HepG2 (cell line): ENCODE measurements at regions not wholly inside any gene's neighbourhood (a gene's known extent, or its start where the extent isn't known, plus 50 kb on each side); places are given as distances from the start of the nearest gene placed in this dataset.

Source experiments
- PBX3 ChIP-seq: sonication (generic); formaldehyde crosslinking; IDR thresholded peaks from 2 replicates; pipeline ENCODE4 v1.8.1; 2023; ENCODE audit warnings: missing genetic modification reagents, inconsistent platforms, borderline replicate concordance
- THAP11 ChIP-seq: IDR thresholded peaks from 2 replicates; pipeline ENCODE4 v1.6.1; 2016; ENCODE audit warnings: missing biosample characterization, missing genetic modification reagents
- XRCC5 ChIP-seq: fragments of 200-400 bp; formaldehyde crosslinking; optimal IDR thresholded peaks from 2 replicates; pipeline ENCODE3; 2017; ENCODE audit warnings: mild to moderate bottlenecking, low read length
- ZNF234 ChIP-seq: sonication (generic); formaldehyde crosslinking; conservative IDR thresholded peaks from 2 replicates; pipeline ENCODE4 v1.5.1; 2020; ENCODE audit warnings: mild to moderate bottlenecking, missing genetic modification reagents
- ZNF512B ChIP-seq: sonication (generic); formaldehyde crosslinking; IDR thresholded peaks from 2 replicates; pipeline ENCODE4 v1.5.1; 2020; ENCODE audit warnings: missing genetic modification reagents, mild to moderate bottlenecking, borderline replicate concordance
- TF ChIP-seq, protein P1 (sequence below): IDR thresholded peaks from 2 replicates; pipeline ENCODE4 v1.6.1; 2018; ENCODE audit warnings: missing genetic modification reagents, mild to moderate bottlenecking, missing compliant biosample characterization
- TF ChIP-seq, protein P2 (sequence below): sonication (generic); formaldehyde crosslinking; IDR thresholded peaks from 2 replicates; pipeline ENCODE4 v1.4.0; 2020; ENCODE audit warnings: mild to moderate bottlenecking, low read depth, missing genetic modification reagents
- TF ChIP-seq, protein P3 (sequence below): sonication (generic); formaldehyde crosslinking; IDR thresholded peaks from 2 replicates; pipeline ENCODE4 v1.5.0; 2020; ENCODE audit warnings: mild to moderate bottlenecking, missing genetic modification reagents, moderate library complexity

DNA sequence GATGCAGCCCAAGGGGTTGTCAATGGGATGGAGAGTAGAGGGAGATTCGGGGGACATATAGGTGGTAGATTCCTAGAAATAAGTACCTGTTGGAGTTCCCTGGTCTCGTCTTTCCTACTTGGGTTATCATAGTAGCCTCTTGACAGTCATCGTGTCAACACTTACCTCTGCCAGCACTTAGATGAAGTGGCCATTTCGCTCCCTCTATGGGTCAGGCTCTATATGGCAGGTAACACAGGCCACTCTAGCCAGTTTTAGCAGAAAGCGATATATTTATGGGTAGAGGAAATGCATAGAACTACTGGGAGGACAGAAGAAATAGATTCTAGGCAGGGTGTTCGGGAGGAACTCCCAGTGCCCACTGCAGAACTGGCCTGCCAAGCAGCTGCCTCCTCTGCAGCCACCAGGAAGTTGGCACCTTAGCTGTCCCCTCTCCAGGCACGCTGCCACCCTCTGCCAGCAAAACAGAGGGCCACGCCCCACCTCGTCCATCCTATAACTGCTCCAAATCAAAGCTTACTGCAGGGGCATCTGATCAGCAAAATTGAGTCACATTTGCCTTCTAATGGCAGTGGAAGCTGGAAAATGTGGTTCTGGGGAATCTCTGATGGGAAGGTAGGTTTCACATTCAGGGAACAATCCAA, 181.3 kb downstream of the INSIG2 start (continued):
- no peak for TF ChIP-seq PBX3 (CRISPR knock-in tag)
- TF ChIP-seq, protein P1, sequence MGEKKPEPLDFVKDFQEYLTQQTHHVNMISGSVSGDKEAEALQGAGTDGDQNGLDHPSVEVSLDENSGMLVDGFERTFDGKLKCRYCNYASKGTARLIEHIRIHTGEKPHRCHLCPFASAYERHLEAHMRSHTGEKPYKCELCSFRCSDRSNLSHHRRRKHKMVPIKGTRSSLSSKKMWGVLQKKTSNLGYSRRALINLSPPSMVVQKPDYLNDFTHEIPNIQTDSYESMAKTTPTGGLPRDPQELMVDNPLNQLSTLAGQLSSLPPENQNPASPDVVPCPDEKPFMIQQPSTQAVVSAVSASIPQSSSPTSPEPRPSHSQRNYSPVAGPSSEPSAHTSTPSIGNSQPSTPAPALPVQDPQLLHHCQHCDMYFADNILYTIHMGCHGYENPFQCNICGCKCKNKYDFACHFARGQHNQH (CRISPR knock-in tag): no peak
- no peak for TF ChIP-seq THAP11 (CRISPR knock-in tag)
- no peak for TF ChIP-seq ZNF234
- TF ChIP-seq, protein P2, sequence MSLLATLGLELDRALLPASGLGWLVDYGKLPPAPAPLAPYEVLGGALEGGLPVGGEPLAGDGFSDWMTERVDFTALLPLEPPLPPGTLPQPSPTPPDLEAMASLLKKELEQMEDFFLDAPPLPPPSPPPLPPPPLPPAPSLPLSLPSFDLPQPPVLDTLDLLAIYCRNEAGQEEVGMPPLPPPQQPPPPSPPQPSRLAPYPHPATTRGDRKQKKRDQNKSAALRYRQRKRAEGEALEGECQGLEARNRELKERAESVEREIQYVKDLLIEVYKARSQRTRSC: no peak
- TF ChIP-seq XRCC5: peak; percentile 25
- no peak for TF ChIP-seq ZNF512B (CRISPR knock-in tag)
- TF ChIP-seq, protein P3, sequence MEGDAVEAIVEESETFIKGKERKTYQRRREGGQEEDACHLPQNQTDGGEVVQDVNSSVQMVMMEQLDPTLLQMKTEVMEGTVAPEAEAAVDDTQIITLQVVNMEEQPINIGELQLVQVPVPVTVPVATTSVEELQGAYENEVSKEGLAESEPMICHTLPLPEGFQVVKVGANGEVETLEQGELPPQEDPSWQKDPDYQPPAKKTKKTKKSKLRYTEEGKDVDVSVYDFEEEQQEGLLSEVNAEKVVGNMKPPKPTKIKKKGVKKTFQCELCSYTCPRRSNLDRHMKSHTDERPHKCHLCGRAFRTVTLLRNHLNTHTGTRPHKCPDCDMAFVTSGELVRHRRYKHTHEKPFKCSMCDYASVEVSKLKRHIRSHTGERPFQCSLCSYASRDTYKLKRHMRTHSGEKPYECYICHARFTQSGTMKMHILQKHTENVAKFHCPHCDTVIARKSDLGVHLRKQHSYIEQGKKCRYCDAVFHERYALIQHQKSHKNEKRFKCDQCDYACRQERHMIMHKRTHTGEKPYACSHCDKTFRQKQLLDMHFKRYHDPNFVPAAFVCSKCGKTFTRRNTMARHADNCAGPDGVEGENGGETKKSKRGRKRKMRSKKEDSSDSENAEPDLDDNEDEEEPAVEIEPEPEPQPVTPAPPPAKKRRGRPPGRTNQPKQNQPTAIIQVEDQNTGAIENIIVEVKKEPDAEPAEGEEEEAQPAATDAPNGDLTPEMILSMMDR: peak; percentile 57
